ENCODE measurements at regions not wholly inside any gene's neighbourhood (a gene's known extent, or its start where the extent isn't known, plus 50 kb on each side); places are given as distances from the start of the nearest gene placed in this dataset.
"Not testable (repeated sequence)": the region's sequence is repeated elsewhere in the genome, so short reads cannot be mapped to it uniquely, and the experiment has no call there.

DNA sequence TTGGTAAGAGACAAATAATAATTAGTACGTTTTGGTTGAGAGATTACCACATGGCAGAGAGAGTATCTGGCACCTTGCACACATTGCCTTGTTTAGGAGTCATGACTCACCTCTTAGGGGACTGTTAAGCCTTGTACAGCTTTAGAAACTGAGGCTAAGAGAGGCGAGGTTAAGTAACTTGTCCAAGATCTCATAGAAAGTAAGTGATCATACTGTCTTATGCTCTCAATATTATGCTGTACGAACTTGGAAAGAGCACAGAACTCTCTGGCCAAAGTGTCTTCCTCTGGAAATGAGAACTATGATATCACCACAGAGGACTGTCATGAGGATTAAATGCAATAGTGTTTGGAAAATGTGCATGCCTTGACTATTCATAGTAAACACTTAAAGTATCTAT, 249.0 kb downstream of the UTRN start:
- no peak for DNase-seq (ENCODE audit: low read depth in 2 of 2)

DNA sequence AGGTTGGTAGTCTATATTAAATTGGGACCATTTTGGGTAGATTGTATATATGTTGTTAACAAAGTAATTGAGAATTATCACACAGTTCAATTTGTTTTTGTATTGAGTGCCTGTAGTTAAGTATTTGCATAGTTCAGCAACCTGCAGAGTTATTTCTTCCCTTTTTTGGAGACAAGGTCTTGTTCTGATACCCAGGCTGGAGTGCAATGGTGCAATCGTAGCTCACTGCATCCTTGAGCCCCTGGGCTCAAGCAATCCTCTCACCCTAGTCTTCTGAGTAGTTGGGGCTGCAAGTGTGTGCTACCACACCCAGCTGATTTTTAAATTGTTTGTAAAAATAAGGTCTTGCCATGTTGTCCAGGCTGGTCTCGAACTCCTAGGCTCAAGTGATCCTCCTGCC, 250.5 kb downstream of the UTRN start:
- no peak for DNase-seq (ENCODE audit: low read depth in 2 of 2)

DNA sequence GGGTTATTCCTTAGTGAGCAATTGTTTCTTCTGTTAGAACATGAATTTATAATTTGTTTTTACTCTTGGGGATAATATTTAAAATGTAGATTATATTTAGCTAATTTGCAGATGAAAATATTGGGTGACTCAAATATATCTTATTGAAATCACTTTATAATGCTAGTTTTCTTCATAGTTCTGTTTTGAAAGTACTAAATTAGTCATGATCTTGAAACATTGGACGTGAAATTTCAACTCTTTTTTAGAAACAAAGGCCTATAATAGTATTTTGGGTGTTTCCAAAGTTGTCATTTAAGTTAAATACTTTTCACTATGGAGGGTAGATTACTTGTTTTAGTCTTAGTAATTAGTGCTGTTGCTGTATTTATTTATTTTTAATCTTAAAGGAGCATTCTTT, 250.9 kb downstream of the UTRN start:
- no peak for DNase-seq (ENCODE audit: low read depth in 2 of 2)

DNA sequence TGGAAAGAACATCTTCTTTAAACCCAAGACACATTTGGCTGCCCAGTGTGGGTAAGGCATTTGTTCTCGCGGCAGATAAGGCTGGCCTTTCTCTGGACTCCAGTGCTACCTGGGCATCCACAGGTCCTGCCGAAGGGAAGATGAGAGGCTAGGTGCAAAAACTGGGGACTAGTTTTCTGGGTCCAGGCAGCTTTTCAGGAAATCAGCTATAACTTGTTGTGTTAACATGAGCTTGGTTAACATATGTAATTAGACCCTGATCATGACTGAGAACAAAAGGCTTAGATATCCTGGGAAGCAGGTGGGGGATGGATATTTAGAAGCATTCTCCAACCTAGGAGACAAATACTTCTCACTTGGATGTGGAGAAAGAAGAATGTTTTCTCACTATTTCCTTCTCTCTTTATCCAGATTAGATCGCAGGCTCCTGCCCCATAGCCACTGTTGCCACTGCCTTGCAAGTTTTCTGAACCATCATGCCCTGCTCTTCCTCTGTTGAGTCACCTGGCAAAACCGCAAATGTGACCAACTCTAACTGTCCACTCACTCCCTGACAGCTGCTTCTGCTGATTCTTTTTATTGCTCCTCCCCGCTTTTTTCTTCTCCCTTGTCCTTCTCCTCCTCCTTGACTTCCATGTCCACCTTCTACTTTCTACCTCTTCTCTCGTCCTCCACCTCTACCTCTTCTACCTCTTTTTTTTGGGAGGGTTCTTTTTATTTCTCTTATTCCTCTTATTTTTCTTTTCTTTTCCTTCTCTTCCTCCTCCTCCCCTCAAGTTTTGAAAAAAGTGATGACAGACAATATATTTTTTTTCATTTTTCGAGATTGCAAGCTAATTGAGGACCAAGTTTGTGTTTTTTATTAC, 258.1 kb downstream of the UTRN start:
- DNase-seq (ENCODE audit: low read depth in 2 of 2): no peak

DNA sequence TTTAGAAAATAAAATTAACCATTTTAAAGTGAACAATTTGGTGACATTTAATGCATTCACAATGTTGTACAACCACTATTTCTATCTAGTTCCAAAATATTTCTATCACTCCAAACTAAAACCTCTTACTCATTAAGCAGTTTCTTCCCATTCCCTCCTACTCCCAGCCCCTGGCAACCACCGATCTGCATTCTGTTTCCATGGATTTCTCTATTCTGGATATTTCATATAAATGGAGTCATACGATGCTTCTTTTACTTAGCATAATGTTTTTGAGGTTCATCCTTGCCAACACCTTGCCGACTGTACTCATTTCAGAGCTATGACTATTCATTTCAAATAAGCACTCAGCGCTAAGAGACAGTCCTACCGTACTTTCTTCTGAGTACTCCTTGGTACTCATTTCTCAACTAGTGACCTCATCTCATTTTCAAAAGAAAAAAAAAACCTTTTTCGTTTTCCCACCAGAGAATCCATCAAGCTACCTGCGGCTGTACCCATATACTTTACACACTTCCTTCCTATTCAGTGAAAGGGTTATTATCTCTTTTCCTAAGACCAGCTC, 259.2 kb downstream of the UTRN start:
- DNase-seq (ENCODE audit: low read depth in 2 of 2): no peak

DNA sequence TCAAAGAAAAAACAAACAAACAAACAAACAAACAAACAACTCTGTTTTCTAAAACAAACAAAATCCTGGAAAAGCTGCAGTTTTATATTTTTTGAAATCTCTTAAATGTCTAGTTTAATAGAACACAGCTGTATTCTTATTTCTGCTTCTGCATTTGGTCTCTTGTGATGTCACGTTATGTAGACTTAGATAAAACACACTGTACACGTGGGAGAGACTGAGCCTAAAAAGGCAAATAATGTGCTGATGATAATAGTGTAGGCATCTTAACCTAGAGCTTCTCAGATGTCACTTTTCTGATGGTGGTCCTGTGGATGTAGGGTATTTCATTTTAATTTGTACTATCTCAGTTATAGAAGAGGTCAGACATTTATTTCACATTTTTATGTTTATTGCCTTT, 261.7 kb downstream of the UTRN start:
- no peak for DNase-seq (ENCODE audit: low read depth in 2 of 2)

DNA sequence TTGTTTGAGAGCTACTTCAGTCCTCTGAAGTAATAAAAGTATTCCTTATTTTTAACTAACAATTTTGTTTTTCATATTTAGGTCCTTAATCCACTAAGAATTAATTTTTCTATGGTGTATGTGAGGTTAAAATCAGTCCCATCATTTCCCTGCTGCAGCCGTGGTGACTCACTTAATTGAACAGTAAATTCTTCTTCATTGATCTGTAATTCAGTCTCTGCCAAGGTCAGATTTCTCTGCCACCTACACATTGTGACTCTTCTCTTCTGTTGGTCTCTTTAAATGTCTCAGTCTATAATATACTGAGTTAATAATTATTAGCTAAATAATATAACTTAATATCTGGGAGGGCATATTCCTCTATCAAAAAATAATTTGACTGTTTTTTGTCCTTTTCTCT, 262.3 kb downstream of the UTRN start:
- DNase-seq (ENCODE audit: low read depth in 2 of 2): no peak

DNA sequence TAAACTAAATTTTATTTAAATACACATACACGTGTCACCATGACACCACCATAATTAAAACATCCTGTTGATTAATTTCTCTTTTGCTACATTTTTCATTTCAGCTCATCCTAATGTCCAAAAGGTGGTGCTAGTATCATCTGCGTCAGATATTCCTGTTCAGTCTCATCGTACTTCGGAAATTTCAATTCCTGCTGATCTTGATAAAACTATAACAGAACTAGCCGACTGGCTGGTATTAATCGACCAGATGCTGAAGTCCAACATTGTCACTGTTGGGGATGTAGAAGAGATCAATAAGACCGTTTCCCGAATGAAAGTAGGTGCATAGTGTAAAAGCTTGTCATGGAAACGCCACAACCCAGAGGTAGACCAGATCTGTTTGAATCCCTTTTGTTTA, 263.4 kb downstream of the UTRN start:
- DNase-seq (ENCODE audit: low read depth in 2 of 2): no peak

DNA sequence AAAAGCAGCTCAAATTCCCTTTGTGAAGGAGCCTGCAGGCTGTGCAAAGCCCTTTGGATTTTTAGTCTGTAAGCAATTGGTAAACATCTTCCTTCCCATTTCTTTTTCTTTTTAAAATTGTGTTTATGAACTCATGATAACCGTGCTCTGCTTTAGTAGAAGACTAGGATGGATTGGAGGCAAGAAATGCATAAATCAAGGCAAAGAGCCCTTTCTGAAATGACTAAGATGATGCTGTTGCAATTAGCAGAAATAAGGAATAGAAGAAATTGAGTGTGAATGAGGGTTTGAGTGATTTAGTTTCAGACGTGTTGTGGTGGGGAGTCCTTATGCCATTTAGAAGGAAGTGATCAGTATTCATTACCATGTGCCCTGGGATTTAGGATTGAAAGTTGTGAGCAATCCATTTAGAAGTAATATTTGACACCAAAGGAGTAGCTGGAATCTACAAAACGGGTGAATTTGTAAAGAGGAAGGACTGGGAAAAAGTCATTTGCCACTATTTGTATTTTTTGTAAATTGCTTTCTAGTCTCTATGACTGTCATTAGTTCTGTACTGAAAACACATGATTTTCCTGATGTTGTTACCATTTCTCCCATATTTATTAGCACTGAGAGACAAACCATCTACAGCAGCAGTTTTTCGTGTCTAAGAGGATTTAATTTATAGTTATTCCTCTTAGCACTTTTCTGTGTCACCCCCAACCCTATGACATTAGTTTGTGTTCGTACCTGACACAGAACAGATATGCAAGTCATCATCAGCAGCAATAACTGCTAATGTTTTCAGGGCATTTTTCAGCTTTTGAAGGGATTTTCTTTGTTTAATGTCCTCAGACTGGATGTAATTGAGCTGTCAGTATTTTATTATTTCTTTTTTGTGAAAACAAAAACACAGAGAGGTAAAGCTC, 265.0 kb downstream of the UTRN start:
- no peak for DNase-seq (ENCODE audit: low read depth in 2 of 2)

DNA sequence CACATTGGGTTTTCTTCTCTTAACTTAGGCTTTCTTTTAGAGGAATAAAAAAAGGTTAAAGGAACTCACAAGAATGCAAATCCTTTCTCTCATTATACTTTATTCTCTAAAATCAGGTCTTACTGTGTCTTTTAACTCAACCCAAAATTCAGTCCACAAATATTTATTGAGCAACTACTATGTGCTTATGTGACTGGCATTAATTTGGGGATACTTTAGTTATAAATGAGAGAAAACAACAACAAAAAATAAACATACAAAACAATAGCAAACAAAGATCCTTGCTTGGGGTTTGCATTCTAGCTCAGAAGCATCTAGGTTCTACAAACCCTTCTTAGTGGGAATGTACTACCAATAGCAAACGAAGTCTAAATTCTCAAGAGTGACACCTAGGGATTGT, 266.2 kb downstream of the UTRN start:
- no peak for DNase-seq (ENCODE audit: low read depth in 2 of 2)

DNA sequence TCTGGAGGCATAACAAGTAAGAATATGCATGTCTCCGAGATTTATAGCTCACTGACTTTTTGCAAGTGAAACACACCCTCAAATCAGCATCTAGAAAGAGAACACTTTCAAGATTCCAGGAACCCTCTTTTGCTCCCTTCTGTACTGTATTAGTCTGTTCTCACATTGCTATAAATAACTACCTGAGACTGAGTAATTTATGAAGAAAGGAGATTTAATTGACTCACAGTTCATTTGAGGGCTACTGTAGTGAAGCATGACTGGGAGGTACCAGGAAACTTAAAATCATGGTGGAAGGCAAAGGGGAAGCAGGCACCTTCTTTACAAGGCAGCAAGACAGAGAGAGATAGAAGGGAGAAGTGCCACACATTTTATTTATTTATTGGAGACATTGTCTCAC, 269.9 kb downstream of the UTRN start:
- DNase-seq (ENCODE audit: low read depth in 2 of 2): no peak

DNA sequence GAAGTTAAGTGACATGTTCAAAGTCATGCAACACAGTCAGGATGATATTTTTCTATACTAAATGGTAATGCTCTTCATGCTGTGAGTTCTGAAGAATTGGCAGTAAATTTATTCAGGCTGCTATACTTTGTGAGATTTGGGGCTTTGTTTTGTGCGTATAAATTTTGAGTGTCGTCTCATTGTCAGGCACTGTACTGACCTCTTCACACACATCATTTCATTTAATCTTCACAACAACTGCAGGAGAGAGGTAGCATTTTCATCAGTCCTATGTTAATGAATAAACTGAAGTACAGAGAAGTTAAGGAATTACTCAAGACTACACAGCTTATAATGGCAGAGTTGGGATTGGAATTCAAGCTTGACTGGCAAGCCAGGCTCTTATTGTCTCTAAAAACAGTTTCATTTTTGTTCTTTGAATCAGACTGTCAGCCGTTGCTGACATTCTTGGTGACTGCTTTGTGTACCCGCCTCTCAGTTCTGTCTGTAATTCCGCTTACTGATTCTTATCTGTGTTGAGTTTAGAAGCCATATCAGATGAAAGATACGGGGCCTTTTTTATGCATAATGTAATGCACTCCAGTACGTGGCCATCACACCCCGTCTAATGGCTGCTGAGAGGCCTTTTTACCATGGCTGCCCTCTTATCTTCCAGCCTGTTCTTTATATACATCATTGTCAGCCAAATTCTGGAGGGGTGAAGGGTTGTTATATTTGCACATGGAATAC, 274.9 kb downstream of the UTRN start:
- no peak for DNase-seq (ENCODE audit: low read depth in 2 of 2)

DNA sequence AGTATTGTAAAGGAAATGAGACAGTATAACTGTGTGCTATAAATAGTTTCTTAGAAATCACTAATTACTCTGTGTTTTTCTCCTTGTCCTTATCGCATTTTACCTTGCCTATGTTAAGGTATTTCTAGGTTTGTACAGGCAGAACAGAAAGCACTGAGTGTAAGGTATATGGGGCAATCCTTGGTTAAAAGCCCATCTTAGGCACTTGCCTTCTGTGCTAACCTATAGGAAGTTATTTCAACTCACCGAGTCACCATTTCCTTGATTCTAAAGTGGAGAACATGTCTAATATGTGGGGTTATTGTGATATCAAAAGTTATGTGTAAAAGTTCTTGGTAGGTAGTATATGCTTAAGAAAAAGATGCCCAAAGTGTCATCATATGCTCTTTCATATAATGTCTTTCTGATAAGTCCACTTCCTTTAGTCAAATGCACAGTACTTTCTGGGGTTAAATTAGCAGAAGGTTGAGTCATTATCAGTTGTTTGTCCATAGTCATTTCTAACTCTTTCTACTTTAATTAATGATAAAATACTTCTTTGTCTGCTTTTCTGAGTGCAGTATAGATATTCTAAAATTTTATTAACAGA, 276.4 kb downstream of the UTRN start:
- DNase-seq (ENCODE audit: low read depth in 2 of 2): no peak

DNA sequence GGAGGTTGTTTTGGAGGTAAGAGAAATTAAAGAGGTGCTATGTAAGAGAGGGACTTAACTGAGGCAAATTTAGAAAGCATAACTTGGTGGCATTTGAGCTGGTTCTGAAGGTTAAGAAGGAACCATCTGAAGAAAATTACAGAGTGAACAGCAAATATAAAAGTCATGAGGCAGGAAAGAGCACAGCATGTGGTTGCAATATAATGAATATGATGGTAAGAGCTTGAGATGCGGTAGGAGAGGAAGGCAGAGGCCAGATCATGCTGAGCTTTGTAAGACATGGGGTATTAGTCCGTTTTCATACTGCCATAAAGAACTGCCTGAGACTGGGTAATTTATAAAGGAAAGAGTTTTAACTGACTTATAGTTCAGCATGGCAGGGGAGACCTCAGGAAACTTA, 279.1 kb downstream of the UTRN start:
- DNase-seq (ENCODE audit: low read depth in 2 of 2): no peak

DNA sequence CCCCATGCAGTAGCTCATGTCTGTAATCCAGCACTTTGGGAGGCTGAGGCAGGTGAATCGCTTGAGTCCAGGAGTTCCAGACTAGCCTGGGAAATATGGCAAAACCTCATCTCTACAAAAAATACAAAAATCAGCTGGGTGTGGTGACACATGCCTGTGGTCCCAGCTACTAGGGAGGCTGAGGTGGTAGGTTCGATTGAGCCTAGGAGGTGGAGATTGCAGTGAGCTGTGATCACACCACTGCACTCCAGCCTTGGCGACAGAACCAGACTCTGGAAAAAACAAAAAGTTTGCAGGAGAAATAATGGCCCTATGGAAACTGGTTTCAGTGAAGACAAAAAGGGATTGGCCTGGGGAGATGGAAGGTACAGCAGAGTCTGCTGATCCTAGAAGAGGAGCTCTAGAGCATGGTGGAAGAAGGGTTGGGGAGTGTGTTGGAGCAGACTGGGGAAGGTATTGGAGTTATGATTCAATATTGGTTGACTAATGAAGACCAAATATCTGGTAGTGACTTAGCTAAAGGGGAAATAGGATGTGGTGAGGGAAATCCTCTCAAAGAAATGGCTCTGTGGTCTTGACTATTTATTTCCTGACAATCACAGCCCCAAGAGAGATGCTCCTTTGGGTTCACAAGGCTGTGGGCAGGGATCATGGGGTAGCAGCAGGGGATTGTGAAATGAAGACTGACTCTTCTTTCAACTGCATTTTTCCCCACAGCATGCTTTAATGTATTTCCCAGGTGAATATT, 281.9 kb downstream of the UTRN start:
- DNase-seq (ENCODE audit: low read depth in 2 of 2): no peak

DNA sequence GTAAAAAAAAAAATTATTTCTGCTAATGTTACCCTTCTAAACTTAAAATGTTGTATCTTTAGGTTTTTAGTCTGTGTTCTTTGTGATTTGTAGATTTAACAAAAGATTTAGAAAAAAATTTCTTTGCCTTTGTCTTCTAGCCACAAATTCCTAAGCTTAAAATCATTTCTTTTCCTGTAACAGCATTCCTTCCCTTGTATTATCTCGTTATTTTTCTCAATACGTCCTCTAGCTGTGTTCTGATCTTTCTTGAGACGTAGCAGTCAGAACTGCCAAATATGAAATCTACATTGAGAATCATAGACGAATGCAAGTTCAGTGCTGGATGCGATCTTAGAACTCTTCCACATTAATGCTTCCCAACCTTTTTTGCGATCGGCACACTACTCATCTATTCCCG, 283.1 kb downstream of the UTRN start:
- no peak for DNase-seq (ENCODE audit: low read depth in 2 of 2)

DNA sequence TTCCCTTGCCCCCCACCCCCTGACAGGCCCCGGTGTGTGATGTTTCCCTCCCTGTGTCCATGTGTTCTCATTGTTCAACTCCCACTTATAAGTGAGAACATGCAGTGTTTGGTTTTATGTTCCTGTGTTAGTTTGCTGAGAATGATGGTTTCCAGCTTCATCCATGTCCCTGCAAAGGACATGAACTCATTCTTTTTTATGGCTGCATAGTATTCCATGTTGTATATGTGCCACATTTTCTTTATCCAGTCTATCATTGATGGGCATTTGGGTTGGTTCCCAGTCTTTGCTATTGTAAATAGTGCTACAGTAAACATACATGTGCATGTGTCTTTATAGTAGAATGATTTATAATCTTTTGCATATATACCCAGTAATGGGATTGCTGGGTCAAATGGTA, 287.4 kb downstream of the UTRN start:
- DNase-seq (ENCODE audit: low read depth in 2 of 2): not testable (repeated sequence)

DNA sequence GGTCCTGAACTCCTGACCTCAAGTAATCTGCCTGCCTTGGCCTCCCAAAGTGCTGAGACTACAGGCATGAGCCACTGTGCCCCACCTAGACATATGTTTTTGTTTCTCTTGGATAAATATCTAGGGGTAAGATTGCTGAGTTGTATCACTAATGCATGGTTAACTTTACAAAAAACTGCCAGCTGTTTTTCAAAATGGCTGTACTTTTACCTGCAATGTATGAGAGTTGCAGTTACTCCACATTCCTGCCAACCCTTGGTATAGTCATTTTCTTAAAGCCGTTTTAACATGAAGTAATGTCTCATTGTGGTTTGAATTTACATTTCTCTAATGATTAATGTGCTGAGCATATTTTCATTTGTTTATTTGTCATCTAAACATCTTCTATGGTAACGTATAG, 289.7 kb downstream of the UTRN start:
- DNase-seq (ENCODE audit: low read depth in 2 of 2): no peak

DNA sequence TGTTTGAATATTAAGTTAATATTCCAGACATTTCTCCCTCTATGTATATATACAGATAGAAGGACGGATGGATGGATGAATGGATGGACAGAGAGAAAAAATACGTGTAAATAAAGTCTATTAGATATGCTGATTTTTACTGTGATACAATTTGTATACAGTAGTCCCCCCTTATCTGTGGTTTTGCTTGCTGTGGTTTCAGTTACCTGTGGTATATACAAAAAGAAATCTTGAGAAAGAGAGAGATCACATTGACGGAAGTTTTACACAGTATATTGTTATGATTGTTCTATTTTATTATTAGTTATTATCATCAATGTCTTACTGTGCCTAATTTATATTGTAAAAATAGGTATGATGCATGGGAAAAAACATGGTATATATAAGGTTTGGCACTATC, 290.2 kb downstream of the UTRN start:
- no peak for DNase-seq (ENCODE audit: low read depth in 2 of 2)

DNA sequence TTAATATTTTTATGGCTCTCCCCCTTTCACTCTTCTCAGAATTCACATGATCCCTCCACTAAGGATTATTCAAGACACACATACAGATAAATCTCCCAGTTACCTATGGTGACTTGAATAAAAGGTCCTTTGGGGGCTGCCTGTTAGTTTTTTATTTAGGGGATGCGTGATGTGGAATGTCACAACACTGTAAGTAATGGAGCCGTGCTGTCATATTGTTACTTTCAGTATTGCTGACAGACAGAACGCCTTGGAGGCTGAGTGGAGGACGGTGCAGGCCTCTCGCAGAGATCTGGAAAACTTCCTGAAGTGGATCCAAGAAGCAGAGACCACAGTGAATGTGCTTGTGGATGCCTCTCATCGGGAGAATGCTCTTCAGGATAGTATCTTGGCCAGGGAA, 291.7 kb downstream of the UTRN start:
- DNase-seq (ENCODE audit: low read depth in 2 of 2): no peak

Data from stimulated activated CD4-positive, alpha-beta T cell treated with anti-CD3 and anti-CD28 coated beads, Interleukin-1b, Interleukin-23, amount 100 ng/mL, for 1 hour (primary cell).